Body of pancreas (tissue), 4 donors: ENCODE measurements at regions not wholly inside any gene's neighbourhood (a gene's known extent, or its start where the extent isn't known, plus 50 kb on each side); places are given as distances from the start of the nearest gene placed in this dataset.

ENCODE experiments used
- ATAC-seq: fragments of 150-250 bp; one replicate; pipeline ENCODE4 v1.9.1; 2016
- DNase-seq, 4 donors: peaks; one replicate each; pipeline ENCODE4 v3.0.0-alpha.2; 2019
- H3K27ac ChIP-seq, 4 donors: fragments of 200-600 bp; sonication (generic); 1 replicate in 3 of 4; 2 replicates in 1 of 4; pipeline versions ENCODE4 v1.5.1 to v1.6.1; 2016 to 2019; ENCODE audit warnings: mild to moderate bottlenecking in 1 of 4, mixed read lengths in 1 of 4, moderate library complexity in 1 of 4
- H3K27me3 ChIP-seq, 2 donors: fragments of 200-600 bp; sonication (generic); one replicate each; pipeline ENCODE4 v1.6.0; 2016; ENCODE audit warnings: mild to moderate bottlenecking in 1 of 2
- H3K36me3 ChIP-seq, 2 donors: fragments of 200-600 bp; sonication (generic); replicated peaks in 1 of 2; 2 replicates each; pipeline ENCODE4 v1.5.1; 2016; ENCODE audit warnings: low read depth in 2 of 2; ENCODE audit not compliant: insufficient read depth in 1 of 2
- H3K4me1 ChIP-seq: fragments of 200-600 bp; sonication (generic); one replicate; pipeline ENCODE4 v1.6.0; 2016
- H3K4me3 ChIP-seq, 2 donors: fragments of 200-600 bp; sonication (generic); 1 replicate in 1 of 2; 2 replicates in 1 of 2; pipeline ENCODE4 v1.5.1; 2016 to 2019
- H3K9me3 ChIP-seq, 3 donors: fragments of 200-600 bp; sonication (generic); 1 replicate in 2 of 3; 2 replicates in 1 of 3; pipeline ENCODE4 v1.5.1; 2016
- POLR2A ChIP-seq, 3 donors: fragments of 450-650 bp; IDR thresholded peaks; one replicate each; pipeline ENCODE4 v1.6.1; 2016; ENCODE audit warnings: antibody characterized with exemption in 3 of 3, mild to moderate bottlenecking in 2 of 3
- WGBS, 2 donors: methylation state at CpG; one replicate each; pipeline ENCODE4 v1.1.5; 2017; 5-methylcytosine and 5-hydroxymethylcytosine counted together
- intact Hi-C: fragments of 100-400 bp; cut with DNase I; formaldehyde crosslinking; loops from one replicate; pipeline ENCODE4 v1.15.1; 2023
- TF ChIP-seq, protein P1 (sequence below), 7 experiments: fragments of 450-650 bp in 4 of 7; fragments of 200-600 bp in 3 of 7; sonication (generic) in 3 of 7; IDR thresholded peaks; one replicate each; pipeline ENCODE4 v1.5.1; 2016 to 2019; ENCODE audit warnings: antibody characterized with exemption in 7 of 7

DNA sequence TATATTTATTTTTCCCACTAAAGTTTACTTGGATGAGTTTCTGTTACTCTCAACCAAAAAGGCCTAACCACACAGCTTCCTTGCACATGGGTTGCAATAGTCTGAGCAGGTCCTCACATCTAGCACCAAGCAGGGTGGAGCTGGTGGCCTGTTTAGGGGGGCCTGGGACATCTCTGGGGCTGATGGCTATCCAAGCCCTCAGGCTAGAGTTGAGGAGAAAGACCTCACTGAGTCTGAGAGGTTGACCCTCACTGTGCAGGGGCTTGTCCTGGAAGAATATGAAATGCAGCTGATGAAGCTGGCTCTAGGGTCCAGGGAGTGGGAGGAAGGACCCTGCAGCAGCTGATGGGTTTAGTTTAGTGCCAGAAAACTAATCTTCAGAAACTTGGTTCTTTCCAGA, 217.1 kb upstream of the MVB12B start:
- Histone ChIP-seq H3K27ac (no peak overlapping the region), H3K27me3 (no peaks in the 10 kb centered on the region), H3K4me1 (no peaks in the 10 kb centered on the region), H3K4me3 (no peak overlapping the region), H3K36me3 (no peaks in the 10 kb centered on the region), H3K9me3 (no peaks in the 10 kb centered on the region)
- no peak for DNase-seq
- intact Hi-C loops: no loop called here
- no peak for ATAC-seq
- TF ChIP-seq, protein P1, sequence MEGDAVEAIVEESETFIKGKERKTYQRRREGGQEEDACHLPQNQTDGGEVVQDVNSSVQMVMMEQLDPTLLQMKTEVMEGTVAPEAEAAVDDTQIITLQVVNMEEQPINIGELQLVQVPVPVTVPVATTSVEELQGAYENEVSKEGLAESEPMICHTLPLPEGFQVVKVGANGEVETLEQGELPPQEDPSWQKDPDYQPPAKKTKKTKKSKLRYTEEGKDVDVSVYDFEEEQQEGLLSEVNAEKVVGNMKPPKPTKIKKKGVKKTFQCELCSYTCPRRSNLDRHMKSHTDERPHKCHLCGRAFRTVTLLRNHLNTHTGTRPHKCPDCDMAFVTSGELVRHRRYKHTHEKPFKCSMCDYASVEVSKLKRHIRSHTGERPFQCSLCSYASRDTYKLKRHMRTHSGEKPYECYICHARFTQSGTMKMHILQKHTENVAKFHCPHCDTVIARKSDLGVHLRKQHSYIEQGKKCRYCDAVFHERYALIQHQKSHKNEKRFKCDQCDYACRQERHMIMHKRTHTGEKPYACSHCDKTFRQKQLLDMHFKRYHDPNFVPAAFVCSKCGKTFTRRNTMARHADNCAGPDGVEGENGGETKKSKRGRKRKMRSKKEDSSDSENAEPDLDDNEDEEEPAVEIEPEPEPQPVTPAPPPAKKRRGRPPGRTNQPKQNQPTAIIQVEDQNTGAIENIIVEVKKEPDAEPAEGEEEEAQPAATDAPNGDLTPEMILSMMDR (IDR thresholded peaks at IDR 0.05): no peak

DNA sequence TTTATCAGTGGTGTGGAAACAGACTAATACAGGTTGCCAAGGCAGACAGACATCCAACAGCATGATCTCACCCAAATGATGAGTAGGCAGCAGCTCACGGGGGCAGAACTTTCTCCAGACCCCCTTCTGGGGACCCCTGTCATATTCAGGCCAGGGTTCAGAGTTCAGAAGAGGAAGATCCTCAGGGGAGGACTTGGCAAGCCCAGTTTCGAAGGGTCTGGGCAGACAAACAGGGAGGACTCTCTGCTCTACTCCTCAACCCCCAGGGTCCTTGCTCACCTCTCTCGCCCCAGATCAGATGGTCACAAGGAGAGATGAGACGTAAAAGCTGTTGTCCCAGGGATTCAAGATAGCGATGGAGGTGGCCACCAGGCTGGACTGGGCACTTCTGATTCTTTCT, 215.1 kb upstream of the MVB12B start:
- Histone ChIP-seq H3K27me3 (no peaks in the 10 kb centered on the region), H3K9me3 (no peaks in the 10 kb centered on the region), H3K4me1 (no peaks in the 10 kb centered on the region), H3K36me3 (no peaks in the 10 kb centered on the region), H3K27ac (no peak overlapping the region), H3K4me3 (no peak overlapping the region)
- TF ChIP-seq POLR2A (IDR thresholded peaks at IDR 0.05): no peak
- TF ChIP-seq, protein P1 (IDR thresholded peaks at IDR 0.05): no peak
- no peak for DNase-seq
- WGBS, 2 donors: 59 to 79% methylated on average over 4 to 5 of the region's 5 CpGs
- ATAC-seq: no peak
- intact Hi-C loops: no loop called here

DNA sequence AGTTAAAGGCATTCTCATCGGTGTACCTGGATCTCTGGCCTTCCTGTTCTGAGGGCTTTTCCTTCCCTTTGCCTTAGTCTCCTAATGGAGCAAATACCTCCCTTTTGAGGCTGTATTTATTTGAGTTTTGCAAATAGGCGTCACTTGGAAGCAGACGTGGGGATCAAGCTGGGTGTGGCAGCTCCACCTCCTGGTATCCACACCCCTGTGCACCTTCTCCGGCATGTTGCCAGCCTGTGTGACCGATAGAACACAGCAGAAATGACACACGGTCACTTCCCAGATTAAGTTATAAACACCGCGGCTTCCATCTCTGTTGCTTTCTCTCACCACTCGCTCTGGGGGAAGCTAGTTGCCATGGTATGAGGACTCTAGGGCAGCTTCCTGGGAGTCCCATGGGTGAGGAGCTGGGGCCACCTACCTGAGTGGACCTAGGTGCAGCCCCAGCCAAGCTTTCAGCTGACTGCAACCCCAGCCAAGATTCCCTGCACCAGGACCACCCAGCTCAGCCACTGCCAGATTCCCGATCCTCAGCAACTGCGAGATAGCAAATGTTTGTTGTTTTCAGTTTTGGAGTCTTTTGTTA, 214.4 kb upstream of the MVB12B start:
- Histone ChIP-seq H3K4me3 (no peak overlapping the region), H3K9me3 (no peaks in the 10 kb centered on the region), H3K4me1 (no peaks in the 10 kb centered on the region), H3K27ac (no peak overlapping the region), H3K27me3 (no peaks in the 10 kb centered on the region), H3K36me3 (no peaks in the 10 kb centered on the region)
- DNase-seq: no peak
- TF ChIP-seq POLR2A (IDR thresholded peaks at IDR 0.05): no peak
- TF ChIP-seq, protein P1 (IDR thresholded peaks at IDR 0.05): no peak
- no peak for ATAC-seq
- intact Hi-C loops: no loop called here
- 69 to 83% methylated on average over 6 to 11 of the region's 11 CpGs for WGBS, 2 donors

DNA sequence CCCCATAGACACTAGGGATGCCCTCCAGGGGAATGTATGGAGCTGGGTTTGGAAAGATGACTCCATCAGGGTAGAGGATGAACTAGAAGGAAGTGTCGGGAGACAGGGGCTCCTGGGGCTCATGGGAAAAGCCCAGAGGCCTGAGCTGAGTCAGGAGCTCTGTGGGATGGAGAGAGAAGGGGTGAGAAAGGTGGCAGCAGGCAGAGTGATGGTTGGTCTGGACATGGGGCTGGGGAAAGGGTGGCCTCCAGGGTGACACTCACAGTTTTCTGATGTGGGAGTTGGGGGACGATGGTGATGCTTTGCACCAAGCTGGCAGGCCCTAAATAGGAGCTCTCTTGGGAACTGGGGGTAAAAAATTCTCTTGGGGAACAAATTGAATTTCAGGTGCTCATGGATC, 213.5 kb upstream of the MVB12B start:
- TF ChIP-seq POLR2A (IDR thresholded peaks at IDR 0.05): no peak
- TF ChIP-seq, protein P1 (IDR thresholded peaks at IDR 0.05): no peak
- no peaks in the 10 kb centered on the region for H3K9me3 ChIP-seq
- no peaks in the 10 kb centered on the region for H3K27me3 ChIP-seq
- no peak overlapping the region for H3K27ac ChIP-seq
- no peaks in the 10 kb centered on the region for H3K4me1 ChIP-seq
- H3K36me3 ChIP-seq: no peaks in the 10 kb centered on the region
- WGBS, 2 donors: 50 to 59% methylated on average over 2 of the region's 2 CpGs
- H3K4me3 ChIP-seq: no peak overlapping the region
- DNase-seq (no peak), ATAC-seq (no peak)
- intact Hi-C loops: no loop called here

DNA sequence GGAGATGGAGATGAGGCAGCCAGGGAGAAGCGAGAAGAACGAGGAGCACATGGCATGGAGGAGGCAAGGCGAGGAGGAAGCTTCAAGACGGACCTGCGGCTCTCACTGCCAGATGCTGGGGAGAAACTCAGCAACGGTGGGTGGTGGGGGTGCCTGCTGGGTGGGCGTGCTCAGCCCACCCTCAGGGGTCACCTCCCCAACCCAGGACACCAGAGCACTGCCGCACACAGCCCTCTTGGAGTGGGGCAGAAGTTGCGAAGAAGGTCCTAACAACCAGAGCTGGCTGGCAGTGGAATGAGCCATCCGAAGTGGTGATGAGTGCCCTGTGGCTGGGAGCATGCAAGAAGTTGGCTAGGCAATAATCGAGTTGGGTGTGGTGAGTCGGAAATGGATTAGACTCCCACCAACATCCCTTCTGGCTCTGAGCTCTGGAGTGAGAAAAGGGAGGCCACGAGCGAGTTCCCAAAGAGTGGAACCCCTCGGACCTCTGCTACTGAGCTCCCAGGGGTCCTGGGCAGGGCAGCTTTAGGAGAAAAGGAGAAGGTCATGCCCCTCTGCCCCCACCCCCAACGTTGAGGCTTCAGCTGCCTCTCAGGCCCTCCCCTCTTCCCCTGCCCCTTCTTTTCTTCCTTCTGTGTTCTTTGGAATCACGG, 212.7 kb upstream of the MVB12B start:
- H3K36me3 ChIP-seq: no peaks in the 10 kb centered on the region
- ATAC-seq: no peak
- intact Hi-C loops: no loop called here
- TF ChIP-seq POLR2A (IDR thresholded peaks at IDR 0.05): no peak
- TF ChIP-seq, protein P1 (IDR thresholded peaks at IDR 0.05): no peak
- H3K27me3 ChIP-seq: no peaks in the 10 kb centered on the region
- no peak for DNase-seq
- no peak overlapping the region for H3K4me3 ChIP-seq
- H3K27ac ChIP-seq: no peak overlapping the region
- H3K9me3 ChIP-seq: no peaks in the 10 kb centered on the region
- no peaks in the 10 kb centered on the region for H3K4me1 ChIP-seq
- WGBS, 2 donors: 66% methylated on average over 15 to 17 of the region's 17 CpGs
